ENCODE measurements at regions not wholly inside any gene's neighbourhood (a gene's known extent, or its start where the extent isn't known, plus 50 kb on each side); places are given as distances from the start of the nearest gene placed in this dataset.

DNA sequence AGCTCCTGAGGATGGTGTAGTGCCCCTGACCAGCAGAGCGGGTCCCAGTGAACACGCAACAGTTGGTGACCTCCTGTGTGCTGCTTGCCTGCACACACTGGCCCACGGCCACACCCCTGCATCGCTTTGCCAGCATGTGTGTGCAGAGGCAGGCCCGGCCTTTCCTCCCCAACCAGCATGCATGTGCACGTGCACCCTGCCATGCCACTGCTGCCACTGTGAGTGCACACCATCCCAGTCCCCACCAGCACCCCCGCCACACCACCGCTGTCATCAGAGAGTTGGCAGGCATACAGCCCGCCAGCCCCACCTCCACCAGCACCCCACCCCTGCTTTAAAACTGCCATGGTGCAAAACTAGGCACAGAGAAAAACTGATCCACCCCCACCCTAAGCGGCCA is 197.4 kb upstream of the SRD5A2 start:
- TF ChIP-seq GATA2 (IDR thresholded peaks at IDR 0.05; ENCODE audit: low read depth, low read length) (no peak), GATA3 (IDR thresholded peaks at IDR 0.05; ENCODE audit: low read depth, low read length) (no peak)
